ENCODE measurements at regions not wholly inside any gene's neighbourhood (a gene's known extent, or its start where the extent isn't known, plus 50 kb on each side); places are given as distances from the start of the nearest gene placed in this dataset.

DNA sequence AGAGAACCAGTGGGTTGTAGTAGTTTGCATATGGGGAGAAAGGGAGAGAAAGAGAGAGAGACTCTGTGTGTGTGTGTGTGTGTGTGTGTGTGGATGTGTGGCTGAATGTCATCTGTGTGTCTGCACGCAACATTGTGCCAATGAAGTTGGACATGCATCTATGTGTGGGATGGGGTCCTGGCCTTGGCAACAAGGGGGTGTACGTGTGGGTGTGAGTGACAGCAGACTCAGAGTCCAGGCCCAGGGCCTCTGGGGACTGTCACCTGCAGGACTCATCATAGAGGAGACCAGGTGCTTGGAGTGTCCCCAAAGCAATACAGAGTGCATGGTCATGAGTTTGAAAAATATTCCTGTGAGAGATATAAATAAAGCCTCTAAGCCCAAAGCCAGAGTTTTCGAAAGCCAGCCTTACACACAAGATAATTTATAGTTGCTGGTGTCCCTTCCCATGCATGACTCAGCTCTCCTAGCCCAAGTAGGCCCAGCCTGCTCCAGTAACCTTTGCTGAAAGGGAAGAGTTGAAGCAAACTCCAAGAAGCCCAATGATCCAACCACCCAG is 59.9 kb downstream of the TNP1 start:
- TF ChIP-seq CTCF (conservative IDR thresholded peaks at IDR 0.05; ENCODE audit: control insufficient read depth, insufficient read depth, low read depth, low read length), result no peak
- peak; percentile 79 for DNase-seq (ENCODE audit: low read depth)
- H3K4me3 ChIP-seq (ENCODE audit: control insufficient read depth, low read depth, low read length), result no peak overlapping the region

DNA sequence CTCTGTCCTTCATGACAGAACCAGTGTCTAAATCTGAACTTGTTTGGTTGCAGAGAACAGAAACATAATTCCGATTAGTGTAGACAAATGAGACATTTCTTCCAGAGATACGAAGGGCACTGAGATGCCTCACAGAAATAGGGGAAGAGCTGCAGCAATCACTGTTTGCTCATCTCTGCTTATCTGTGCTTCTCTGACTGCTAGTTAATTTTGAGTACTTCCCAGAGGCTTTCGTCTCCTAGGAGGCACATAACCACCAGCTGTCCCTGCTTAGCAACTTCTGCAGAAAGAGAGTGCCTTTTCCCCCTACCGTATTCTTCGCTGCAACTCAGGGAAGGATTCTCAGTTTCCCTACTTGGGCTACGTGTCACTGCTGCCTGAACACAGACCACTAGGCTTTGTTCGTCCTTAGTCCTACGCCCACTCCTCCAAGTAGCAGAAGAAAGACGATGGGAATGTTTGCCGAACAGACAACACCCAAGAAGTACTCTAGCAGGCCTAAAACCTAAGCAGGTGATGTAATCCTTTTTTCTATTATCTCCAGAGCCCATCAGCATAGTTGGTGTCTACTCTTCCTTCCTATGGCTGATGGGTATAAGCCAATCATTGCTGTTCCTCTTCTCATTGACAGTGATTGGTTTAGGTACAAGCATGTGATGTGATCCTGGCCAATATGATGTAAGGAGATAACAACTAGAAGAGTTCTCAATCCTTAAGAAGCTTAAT is 63.6 kb downstream of the TNP1 start:
- no peak overlapping the region for H3K4me3 ChIP-seq (ENCODE audit: control insufficient read depth, low read depth, low read length)
- TF ChIP-seq CTCF (conservative IDR thresholded peaks at IDR 0.05; ENCODE audit: control insufficient read depth, insufficient read depth, low read depth, low read length), result no peak
- DNase-seq (ENCODE audit: low read depth), result no peak

GRCh38 chr2:216793386-216793785 is 66.5 kb downstream of the TNP1 start:
- DNase-seq (ENCODE audit: low read depth), result no peak
- H3K4me3 ChIP-seq (ENCODE audit: control insufficient read depth, low read depth, low read length), result no peak overlapping the region
- TF ChIP-seq CTCF (conservative IDR thresholded peaks at IDR 0.05; ENCODE audit: control insufficient read depth, insufficient read depth, low read depth, low read length), result no peak

DNA sequence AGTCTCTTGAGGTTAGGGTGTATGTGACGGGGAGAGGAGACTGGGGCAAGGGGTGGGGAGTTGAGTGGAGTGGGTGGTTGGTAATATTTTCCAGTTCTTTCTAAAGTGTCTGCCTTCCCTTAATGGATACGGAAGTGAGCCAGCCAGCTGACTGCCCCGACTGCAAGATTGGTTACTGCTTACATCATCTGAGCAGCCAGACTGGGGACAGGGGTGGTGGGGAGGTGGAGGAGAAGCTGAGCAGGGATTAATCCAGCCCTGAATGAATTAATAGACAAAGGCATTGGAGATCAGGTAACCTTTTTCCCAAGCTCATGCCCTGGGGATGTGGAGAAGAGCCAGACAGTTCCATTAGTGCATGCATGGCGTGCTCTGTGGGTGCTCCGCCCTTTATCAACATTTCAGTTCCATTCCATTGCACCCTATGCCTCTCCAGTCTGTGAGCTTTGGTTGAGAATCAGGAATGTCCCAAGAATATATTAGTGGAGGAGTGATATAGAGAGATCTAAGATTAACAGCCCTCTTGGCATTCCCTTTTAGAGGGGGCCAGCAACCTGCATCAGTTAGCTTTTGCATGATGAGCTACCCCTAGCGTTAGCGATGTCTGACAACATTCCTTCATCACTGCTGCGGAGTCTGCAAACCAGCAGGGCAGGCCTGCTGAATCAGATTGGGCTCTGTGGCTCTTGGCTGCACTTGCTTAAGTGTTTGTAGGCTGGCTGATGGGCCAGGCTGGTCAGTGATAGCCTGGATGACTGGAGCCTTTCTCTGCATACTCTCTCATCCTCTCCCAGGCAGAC is 67.4 kb downstream of the TNP1 start:
- DNase-seq (ENCODE audit: low read depth), result peak; percentile 22
- no peak overlapping the region for H3K4me3 ChIP-seq (ENCODE audit: control insufficient read depth, low read depth, low read length)
- TF ChIP-seq CTCF (conservative IDR thresholded peaks at IDR 0.05; ENCODE audit: control insufficient read depth, insufficient read depth, low read depth, low read length), result no peak

DNA sequence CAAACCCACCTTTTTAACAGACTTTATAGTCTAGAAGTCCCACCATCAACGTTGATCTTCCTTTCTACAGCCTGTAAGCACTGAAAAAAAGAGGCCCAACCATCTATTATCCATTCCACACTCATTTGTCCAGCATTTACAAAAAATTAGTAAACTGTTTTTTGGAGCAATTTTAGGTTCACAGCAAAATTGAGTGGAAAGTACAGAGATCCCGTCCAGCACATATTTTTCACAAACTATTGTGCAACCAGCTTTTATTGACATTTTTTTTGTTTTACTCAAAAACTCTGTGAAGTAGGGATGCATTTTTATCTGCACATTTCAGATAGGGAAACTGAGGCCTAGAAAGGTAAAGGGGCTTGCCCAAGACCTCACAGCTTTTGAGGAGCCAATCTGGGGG is 68.6 kb downstream of the TNP1 start:
- TF ChIP-seq CTCF (conservative IDR thresholded peaks at IDR 0.05; ENCODE audit: control insufficient read depth, insufficient read depth, low read depth, low read length), result no peak
- DNase-seq (ENCODE audit: low read depth), result no peak
- no peak overlapping the region for H3K4me3 ChIP-seq (ENCODE audit: control insufficient read depth, low read depth, low read length)

GRCh38 chr2:216789081-216789480 is 70.8 kb downstream of the TNP1 start:
- H3K4me3 ChIP-seq (ENCODE audit: control insufficient read depth, low read depth, low read length), result no peak overlapping the region
- TF ChIP-seq CTCF (conservative IDR thresholded peaks at IDR 0.05; ENCODE audit: control insufficient read depth, insufficient read depth, low read depth, low read length), result no peak
- DNase-seq (ENCODE audit: low read depth), result no peak

All from fibroblast of mammary gland (primary cell).